Mesodermal cell (in vitro differentiated cells): ENCODE measurements at regions not wholly inside any gene's neighbourhood (a gene's known extent, or its start where the extent isn't known, plus 50 kb on each side); places are given as distances from the start of the nearest gene placed in this dataset.

ENCODE experiments used
- H3K27ac ChIP-seq: 2 replicates; pipeline ENCODE4 v1.7.0; 2013; ENCODE audit warnings: mild to moderate bottlenecking, low read depth, low read length, moderate library complexity; ENCODE audit not compliant: severe bottlenecking
- H3K36me3 ChIP-seq: 2 replicates; pipeline ENCODE4 v1.7.1; 2013; ENCODE audit warnings: mild to moderate bottlenecking, low read length, moderate library complexity; ENCODE audit not compliant: control insufficient read depth, insufficient read depth
- H3K4me1 ChIP-seq: one replicate; pipeline ENCODE4 v1.7.1; 2013; ENCODE audit warnings: mild to moderate bottlenecking, low read length; ENCODE audit not compliant: insufficient read depth, control insufficient read depth, poor library complexity, severe bottlenecking
- H3K4me3 ChIP-seq: 2 replicates; pipeline ENCODE4 v1.7.0; 2013; ENCODE audit warnings: low read length, control low read depth, mild to moderate bottlenecking; ENCODE audit not compliant: insufficient read depth, poor library complexity, severe bottlenecking; ENCODE audit errors: extremely low read depth
- H3K9me3 ChIP-seq: 2 replicates; pipeline ENCODE4 v1.7.1; 2013; ENCODE audit warnings: mild to moderate bottlenecking, low read length, moderate library complexity; ENCODE audit not compliant: control insufficient read depth
- WGBS, 2 experiments: methylation state at CpG; one replicate each; pipeline ENCODE4 v1.1.5; 2013; ENCODE audit warnings: missing lambda C conversion rate in 2 of 2; ENCODE audit not compliant: insufficient coverage in 2 of 2; 5-methylcytosine and 5-hydroxymethylcytosine counted together

DNA sequence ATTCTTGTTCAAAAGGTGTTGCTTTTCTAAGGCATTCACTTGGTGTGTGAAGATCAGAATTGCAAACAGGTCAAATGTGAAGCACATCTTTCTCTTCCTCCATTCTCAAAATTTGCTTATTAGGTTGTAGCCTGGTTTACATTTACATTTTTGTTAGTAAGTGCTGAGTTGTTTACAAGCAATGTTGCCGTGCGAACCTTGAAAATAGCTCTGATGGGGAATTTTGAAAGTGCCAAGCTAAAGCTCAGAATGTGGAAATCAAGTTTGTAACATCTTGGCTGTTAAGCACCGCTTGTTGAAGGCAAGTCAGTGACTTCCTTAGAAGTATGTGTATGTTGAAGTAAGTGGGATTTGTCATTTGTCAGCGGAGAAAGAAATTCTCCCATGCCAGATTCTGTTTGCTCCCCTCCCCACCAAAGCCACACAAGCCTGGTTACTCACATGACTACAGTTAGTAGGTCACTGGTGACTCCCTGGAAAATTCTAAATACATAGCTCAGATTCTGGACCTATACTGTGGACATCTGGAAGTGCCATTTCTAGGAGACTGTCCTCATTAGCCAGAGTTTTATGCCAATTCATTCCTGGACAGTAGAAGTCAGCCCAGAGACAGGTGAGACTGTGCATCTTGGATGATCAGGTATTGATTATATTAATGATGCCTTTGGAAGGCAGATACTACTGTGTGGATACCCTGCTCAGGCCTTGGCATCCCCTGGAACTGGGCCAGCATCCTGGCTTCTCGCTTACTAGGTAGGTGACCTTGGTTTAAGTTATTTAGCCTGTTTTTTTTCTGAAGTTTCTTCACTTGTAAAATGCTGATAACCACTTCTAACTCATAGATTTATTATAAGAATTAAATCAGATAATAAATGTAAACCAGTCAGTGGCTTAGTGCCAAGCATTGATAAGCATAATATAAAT lies 390.6 kb upstream of the SEMA6D start:
- H3K27ac ChIP-seq = peak overlapping the region; percentile 8
- no peaks in the 10 kb centered on the region for H3K36me3 ChIP-seq
- peaks cover 6% of the 10 kb centered on the region for H3K4me1 ChIP-seq
- no peak overlapping the region for H3K4me3 ChIP-seq
- no peaks in the 10 kb centered on the region for H3K9me3 ChIP-seq
- WGBS, 2 experiments = 72 to 84% methylated on average over 3 of the region's 5 CpGs

DNA sequence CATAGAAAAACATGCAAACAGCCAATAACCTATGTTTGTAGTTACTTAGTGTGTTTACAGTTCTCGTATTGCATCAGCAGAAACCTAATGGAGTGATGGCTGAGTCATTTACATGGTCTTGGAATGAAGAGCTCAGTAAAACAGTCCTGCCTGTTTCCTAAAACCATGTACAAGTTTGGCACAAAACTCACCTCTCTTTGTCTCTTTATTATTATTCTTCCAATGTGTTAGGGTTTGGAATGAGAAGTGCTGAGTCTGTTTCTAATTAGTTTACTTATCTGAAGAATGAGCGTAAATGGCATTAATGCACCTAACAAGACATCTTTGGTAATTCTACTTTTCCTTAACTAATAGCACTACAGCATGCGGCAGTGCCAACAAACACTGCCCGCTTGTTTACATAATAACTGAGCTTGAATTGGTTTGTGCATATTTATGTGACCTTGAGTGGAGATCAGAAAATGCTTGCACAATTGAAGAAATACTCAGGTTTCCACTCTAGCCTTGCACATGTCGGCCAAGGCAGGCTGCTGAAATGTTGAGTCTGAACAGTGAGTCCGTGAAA lies 385.4 kb upstream of the SEMA6D start:
- Histone ChIP-seq H3K36me3 (no peaks in the 10 kb centered on the region), H3K4me3 (no peak overlapping the region), H3K4me1 (peaks cover 20% of the 10 kb centered on the region), H3K27ac (peak overlapping the region; percentile 94), H3K9me3 (peaks cover 11% of the 10 kb centered on the region)
- WGBS, 2 experiments = 64 to 79% methylated on average over 2 to 3 of the region's 6 CpGs

DNA sequence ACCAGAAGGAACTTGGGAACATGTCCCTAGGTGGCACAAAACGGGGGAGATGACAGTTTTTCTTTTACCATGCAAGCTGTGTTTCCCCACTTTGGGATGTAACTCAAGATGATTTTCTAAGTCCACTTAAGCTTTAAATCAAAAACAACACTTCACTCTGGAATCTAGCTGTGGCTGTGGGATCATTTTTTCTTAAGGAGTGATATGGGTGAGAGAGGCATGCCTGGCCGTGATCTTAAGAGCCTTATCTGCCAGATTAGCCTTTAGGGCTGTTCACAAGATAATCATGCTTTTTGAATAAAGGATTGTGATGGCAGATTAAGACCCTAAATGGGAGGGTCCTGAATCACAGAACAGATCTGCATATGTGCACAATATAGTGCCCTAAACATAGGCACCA lies 384.8 kb upstream of the SEMA6D start:
- WGBS, 2 experiments = 86% methylated on average over 1 of the region's 2 CpGs; no CpG with 5 or more reads in 1 of the 2 experiments
- H3K4me3 ChIP-seq = no peak overlapping the region

DNA sequence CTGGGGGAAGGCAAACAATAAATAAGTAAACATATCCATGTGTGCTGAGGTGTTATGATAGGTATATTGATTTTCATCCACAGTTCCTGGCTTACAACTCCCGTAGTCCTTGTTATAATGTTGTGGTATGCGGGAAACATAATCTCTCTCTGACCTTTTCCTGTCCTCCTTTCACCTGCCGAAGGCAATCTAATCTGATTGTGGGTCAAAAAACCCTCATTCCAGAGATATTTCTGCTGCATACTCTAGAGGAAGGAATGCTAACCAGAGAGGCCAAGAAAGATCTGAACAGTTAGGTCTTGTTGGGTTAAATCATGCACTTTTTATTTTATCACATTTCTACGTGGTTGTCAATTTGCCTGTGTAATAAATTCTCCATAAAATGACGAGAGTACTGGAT lies 383.6 kb upstream of the SEMA6D start:
- H3K4me3 ChIP-seq = no peak overlapping the region
- 100% methylated on average over 2 of the region's 5 CpGs; no CpG with 5 or more reads in 1 of the 2 experiments for WGBS, 2 experiments
- no peaks in the 10 kb centered on the region for H3K36me3 ChIP-seq
- peaks cover 11% of the 10 kb centered on the region for H3K9me3 ChIP-seq
- peaks cover 20% of the 10 kb centered on the region for H3K4me1 ChIP-seq
- H3K27ac ChIP-seq = no peak overlapping the region

More for the DNA sequence above, 384.8 kb upstream of the SEMA6D start:
- H3K27ac ChIP-seq = peak overlapping the region; percentile 94
- peaks cover 11% of the 10 kb centered on the region for H3K9me3 ChIP-seq
- H3K4me1 ChIP-seq = peaks cover 20% of the 10 kb centered on the region
- no peaks in the 10 kb centered on the region for H3K36me3 ChIP-seq

DNA sequence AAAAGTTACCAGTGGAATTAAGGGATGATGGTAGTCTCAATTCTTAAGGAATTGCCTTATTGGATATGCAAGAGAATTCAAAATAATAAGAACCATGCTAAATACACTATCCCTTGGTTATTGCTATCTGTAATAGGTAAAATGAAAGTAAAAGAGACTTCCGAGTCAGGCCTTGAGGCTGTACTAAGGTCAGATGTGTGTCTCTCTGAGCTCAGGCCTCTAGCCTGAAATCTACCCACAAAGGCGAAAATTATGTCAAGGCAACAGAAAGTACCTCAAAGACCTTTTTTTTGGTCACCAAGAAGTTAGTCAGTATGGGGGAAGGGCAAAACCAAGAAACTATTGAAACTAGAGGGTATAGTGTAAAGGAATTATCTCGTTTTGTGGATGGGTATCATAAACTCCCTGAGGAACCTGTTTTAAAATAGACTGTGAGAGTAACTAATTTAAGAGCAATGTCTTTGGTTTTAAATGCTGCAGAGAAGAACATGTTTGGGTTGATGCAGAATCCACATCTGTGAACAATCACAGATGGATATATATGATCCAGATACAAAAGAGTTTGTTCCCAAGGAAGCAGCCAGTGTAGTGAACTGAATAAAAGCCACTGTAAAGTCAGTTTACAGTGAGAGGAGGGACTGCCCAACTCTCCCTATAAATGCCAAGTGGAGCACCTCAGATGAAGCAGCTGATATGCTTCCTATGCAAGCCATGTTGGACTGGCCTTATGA lies 382.3 kb upstream of the SEMA6D start:
- 87 to 100% methylated on average over 2 of the region's 3 CpGs for WGBS, 2 experiments
- no peaks in the 10 kb centered on the region for H3K36me3 ChIP-seq
- H3K27ac ChIP-seq = no peak overlapping the region
- peaks cover 11% of the 10 kb centered on the region for H3K9me3 ChIP-seq
- H3K4me3 ChIP-seq = no peak overlapping the region
- peaks cover 32% of the 10 kb centered on the region for H3K4me1 ChIP-seq

DNA sequence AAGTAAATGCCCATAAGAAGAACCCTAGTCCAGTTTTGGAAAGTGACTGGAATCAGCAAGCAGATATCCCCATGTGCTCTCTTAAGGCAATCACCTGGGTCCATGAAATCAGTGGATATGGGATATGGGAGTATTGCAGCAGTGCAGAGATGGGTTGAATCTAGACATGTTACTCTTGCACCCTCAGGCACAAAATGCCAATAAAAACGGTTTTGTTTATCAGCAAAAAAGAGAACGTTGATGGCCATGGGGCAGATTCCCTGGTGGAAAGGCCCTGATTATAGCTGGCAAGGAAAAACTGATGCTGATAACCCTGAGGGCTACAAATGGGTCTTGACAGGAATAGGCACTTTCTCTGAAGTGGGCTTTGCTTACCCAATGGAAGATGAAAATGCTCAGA lies 380.2 kb upstream of the SEMA6D start:
- Histone ChIP-seq H3K4me1 (peaks cover 23% of the 10 kb centered on the region), H3K9me3 (peaks cover 11% of the 10 kb centered on the region), H3K27ac (no peak overlapping the region), H3K36me3 (no peaks in the 10 kb centered on the region), H3K4me3 (no peak overlapping the region)
- WGBS, 2 experiments = 88 to 90% methylated on average over 2 of the region's 2 CpGs

DNA sequence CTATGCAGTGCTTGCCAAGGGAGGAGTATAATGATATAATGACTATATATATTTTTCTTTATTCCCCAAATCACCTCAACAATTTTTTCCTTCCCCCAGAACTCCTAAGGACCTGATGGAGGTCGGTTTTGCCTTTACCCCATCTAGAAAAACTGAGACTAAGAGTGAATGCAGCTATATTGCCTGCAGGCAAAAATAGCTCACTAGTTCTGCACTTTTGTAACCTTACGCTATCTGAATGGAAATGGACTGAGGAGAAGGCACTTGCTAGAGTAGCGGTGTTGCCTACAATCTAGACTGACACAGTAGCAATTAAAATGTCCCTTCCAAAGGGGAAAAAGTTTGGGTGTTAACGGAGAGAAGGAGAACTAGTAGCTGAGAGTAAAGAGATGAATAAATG lies 379.5 kb upstream of the SEMA6D start:
- H3K9me3 ChIP-seq = peaks cover 11% of the 10 kb centered on the region
- no peaks in the 10 kb centered on the region for H3K36me3 ChIP-seq
- 90% methylated on average over 2 of the region's 4 CpGs; no CpG with 5 or more reads in 1 of the 2 experiments for WGBS, 2 experiments
- H3K27ac ChIP-seq = no peak overlapping the region
- peaks cover 16% of the 10 kb centered on the region for H3K4me1 ChIP-seq
- no peak overlapping the region for H3K4me3 ChIP-seq

DNA sequence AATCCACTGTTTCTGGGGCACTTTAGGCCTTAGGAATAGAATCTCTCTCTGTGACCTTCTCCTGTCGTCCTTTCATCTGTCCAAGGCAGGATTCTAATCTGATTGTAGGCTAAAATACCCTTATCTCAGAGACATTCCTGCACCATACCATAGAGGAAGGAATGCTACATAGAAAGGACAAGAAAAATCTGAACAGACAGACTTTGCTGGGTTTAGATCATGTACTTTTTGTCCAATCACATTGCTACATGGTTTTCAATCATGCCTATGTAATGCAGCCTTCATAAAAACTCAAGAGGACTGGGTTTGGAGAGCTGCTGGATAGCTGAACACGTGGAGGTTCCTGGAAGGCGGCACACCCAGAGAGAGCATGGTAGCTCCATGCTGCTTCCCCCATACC lies 378.5 kb upstream of the SEMA6D start:
- Histone ChIP-seq H3K27ac (no peak overlapping the region), H3K4me1 (peaks cover 13% of the 10 kb centered on the region), H3K4me3 (no peak overlapping the region), H3K9me3 (peaks cover 11% of the 10 kb centered on the region), H3K36me3 (no peaks in the 10 kb centered on the region)
- no CpG with 5 or more reads among the region's 3 CpGs for WGBS, 2 experiments

DNA sequence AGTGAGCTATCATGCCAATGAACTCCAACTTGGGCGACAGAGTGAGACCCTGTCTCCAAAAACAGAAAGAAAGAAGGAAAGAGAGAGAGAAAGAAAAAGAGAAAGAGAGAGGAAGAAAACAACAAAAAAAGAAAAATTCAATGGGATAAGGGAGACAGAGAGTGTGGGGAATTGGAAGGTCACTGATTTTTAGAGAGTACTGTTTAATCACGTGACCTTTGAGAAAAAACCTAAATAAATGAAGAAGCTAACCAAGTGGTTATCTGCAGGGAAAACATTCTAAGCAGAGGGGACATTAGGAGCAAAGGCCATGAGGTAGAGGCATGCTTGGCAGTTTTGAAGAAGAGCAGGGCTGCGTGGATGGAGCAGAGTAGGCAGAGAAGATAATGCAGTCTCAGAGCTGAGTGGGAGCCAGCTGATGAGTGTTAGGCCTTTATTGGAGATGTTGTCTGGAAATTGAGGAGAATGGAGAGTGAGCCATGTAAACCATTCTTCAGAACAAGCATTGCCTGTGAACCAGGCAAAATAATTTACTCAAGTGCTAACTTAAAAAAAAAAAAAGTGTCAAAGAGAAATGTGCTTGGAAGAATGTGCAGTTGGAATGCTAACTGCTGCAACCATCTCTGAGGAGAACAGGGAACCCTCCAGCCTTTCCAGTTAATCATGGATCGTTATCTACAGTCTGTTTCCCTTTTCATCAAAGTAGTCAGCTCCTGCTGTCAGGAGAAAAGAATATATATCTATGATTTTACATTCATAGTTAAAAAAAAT lies 377.3 kb upstream of the SEMA6D start:
- peaks cover 13% of the 10 kb centered on the region for H3K4me1 ChIP-seq
- peak overlapping the region; percentile 83 for H3K27ac ChIP-seq
- peaks cover 2% of the 10 kb centered on the region for H3K9me3 ChIP-seq
- WGBS, 2 experiments = 85 to 95% methylated on average over 3 of the region's 4 CpGs
- H3K36me3 ChIP-seq = no peaks in the 10 kb centered on the region
- no peak overlapping the region for H3K4me3 ChIP-seq

DNA sequence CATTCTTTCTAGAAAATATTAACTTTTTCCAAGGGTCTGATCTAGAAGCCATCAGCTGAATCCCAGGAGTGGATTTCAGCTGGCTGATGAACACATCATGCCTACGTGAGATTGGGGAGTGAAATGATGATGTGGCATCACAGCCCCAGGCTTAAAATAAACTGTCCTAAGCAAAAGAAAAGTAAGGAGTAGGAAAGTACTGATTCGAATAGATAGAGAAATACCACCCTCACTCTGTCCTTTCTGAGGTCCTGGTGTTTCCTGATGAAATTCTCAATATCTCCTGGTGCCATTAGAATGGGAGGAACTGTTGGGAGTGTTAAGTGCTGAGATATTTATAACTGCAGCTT lies 376.8 kb upstream of the SEMA6D start:
- Histone ChIP-seq H3K4me3 (no peak overlapping the region), H3K9me3 (no peaks in the 10 kb centered on the region), H3K27ac (peak overlapping the region; percentile 83), H3K36me3 (no peaks in the 10 kb centered on the region), H3K4me1 (peaks cover 13% of the 10 kb centered on the region)
- WGBS, 2 experiments = 86% methylated on average over 1 of the region's 2 CpGs; no CpG with 5 or more reads in 1 of the 2 experiments
